NOMO-1 treated with dmso at 0.1 percent for 144 hours (cell line): ENCODE measurements at regions not wholly inside any gene's neighbourhood (a gene's known extent, or its start where the extent isn't known, plus 50 kb on each side); places are given as distances from the start of the nearest gene placed in this dataset.

Experiments
- DNase-seq: peaks from one replicate; lab custom pipeline; 2025; ENCODE audit not compliant: unreplicated experiment; lab: John Stamatoyannopoulos, UW

DNA sequence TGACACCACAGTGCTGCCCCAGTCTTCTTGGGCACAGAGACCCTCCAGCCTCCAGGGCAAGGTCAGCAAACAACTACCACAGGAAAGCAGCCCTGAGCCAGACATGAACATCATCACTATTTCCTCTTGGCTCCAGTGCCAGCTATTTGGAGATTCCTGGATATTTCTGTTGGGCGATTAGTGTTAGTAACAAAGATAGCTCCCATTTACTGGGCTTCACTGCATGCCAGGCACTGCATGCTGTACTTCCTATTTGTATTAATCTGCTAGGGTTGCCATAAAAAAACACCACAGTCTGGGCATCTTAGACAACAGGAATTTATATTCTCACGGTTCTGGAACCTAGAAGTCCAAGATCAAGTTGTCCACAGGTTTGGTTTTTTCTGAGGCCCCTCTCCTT, 255.1 kb upstream of the STT3B start:
- no peak for DNase-seq

DNA sequence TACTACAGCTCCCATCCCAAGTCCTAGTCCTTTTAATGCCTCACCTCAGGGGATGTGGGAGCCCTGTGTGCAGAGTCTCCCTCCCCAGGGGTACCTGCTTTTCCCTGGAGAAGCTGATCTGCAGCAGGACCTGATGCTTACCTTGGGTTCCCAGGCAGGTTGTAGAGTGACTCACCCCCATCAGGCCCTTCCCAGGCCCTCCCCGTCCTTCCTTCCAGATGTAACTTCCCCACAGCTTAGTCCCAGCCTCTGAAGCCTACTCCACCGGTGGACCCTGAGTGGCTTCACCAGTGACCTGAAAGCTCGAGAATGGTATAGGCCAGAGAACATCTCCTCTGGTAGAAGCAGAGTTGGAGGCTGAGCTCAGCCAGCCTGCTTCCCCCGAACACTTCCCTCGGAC, 254.2 kb upstream of the STT3B start:
- no peak for DNase-seq

DNA sequence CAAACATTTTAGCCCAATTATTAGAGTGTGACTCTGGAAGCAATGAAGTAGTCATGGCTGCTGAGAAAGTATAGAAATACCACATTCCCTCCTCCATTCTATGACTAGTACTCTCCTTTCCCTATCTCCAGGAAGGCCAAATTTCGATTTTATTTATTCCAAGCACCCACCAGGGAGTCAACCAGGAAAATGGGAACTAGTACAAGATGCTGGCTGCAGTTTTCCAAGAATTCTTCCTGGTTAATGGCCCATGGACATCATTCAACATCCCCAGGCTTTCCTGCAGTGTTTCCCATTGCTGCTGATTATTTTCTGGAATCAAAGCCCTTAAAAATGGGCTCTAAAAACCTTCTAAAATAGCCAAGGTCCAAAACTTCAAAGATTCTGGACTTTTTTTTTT, 247.9 kb upstream of the STT3B start:
- no peak for DNase-seq

DNA sequence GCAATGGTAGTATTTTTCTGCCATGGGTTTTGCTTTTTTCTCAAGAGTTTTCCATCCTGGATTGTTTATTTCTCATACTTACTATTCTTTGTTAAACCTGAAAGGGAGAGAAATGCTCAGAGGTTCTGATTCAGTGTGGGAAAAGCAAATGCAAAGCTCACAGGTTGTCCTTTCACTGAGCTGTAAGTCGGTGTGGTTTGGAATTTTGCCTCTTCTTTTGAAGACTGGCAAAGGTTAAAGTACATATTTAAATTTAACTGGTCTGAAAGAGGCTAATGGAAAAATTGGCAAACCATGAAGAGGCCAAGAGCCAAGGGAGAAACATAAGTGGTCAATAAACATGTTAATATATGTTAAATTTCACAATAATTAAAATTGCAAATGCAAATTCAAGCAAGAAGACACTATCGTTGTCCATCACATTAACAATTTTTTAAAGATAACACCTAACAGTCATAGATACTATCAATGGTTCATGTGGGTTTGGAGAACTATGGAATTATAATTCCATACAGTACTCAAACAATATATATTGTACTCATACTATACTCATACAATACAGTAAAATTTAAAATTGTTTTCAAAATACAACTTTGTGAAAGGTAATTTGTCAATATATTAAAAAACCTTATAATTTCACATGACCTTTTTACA, 246.8 kb upstream of the STT3B start:
- no peak for DNase-seq

DNA sequence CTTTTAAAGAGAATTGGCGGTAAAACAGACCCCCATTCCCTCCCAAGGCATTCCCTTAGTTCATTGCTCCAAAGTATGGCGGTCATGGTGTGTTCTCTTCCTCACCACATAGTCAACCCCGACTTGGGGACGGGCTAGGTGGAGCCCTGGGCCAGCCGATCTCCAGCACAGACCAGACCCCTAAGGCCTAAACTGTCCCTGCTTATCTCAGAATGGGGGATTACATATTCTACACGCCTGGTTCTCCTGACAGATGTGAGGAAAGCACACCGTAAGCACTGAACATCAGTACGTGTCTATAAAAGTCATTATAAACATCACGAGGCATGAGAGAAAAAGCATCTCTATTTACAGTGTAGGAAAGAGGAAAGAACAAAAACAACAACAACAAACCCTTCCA, 244.5 kb upstream of the STT3B start:
- DNase-seq, result no peak

DNA sequence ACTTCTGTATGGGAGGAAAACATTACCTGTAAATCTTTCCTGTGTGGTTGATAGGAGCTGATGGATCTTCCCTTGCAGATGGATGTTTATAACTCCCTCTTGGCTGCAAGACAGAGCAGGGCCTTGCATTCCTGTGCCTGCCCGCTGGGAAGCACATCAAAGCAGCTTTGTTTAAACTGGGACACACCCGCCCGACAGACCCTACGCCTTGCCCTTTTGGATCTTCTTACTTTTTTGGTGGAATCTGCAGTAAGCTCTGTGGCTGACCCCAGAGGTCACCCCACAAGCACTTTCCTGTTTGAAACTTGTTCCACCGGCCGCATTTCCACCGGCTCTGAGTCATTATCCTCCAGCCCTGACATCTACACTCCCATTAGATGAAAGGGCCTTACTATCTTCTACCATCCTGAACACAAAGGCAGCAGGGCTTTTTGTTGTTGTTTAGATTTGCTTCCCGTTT, 244.1 kb upstream of the STT3B start:
- no peak for DNase-seq

DNA sequence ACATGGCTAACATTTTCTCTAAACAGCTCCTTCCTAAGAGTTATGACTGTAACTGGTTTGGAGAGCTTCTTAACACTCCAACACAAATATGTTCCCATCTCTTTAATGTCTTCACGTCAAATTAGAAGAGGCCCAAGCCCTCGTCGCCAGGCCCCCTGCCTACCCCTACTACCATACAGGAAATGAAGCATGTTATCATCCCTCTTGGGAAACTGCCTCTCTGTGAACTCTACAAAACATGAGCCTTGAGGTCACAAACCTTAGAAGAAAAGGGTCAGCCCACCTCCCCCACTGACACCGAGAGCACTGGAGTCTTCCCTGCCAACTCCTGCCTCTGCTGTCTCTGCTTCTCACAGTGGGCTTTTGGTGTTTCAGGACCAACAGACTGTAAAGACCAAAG, 243.1 kb upstream of the STT3B start:
- no peak for DNase-seq

DNA sequence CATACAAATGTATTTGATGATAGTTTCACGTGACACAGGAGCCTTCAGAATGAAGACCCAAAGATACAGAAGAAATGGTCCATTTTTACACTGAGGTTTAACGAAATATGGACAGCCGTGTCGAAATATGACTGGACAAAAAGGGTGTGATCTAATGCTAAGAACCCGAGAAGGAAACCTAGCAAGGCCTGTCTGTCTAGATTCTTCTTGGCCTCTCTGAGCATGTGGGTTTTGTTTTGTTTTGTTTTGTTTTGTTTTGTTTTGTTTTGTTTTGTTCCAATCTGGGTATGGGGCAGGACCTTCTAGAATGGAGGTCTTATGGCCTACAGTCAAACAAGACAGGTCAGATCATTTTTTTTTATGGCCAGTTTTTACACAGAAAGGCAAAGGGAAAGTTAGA, 242.7 kb upstream of the STT3B start:
- no peak for DNase-seq

DNA sequence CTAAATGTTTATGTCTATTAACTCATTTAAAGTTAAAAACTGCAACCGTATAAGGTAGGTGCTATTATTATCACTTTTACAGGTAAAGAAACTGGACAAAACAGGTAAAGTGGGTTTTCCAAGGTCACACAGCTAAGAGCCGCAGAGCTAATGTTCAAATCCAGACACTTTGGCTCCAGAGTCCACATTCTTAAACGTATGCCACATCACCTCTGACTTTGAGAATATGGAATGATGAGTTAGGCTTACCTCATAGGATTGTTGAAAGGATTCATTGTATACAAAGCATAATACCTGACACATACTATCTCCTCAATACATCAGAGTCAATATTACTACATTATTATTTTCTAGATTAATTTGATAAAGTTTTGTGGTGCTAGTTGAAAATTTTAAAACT, 240.9 kb upstream of the STT3B start:
- DNase-seq, result no peak

DNA sequence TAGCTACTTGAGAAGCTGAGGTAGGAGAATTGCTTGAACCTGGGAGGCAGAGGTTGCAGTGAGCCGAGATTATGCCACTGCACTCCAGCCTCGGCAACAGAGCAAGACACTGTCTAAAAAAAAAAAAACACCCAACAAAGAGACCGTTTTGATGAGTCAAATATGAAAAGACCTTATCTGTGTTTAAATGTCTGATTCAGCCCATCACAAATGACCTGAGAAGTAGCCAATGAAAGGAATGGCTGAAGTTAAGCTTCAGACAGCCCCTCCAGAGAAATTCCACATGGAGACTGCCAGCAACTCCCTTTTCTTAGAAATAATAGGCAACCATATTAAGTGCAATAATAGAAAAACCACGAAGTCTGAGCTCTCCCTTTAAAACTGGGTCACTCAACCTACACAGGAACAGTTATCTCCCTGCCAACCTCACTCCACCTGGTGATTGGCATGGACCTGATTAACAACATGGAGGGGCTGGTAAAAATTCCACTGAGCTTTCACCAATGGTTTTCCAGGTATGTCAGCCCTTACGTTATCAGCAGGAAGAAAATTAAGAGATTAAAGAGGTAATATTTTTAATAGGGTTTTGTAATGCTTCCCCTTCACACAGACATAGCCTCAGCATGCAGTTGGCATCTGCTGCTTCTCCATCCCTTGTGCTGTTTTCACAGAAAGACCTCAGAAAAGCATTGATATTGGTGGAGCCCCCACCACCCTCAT, 238.1 kb upstream of the STT3B start:
- no peak for DNase-seq

DNA sequence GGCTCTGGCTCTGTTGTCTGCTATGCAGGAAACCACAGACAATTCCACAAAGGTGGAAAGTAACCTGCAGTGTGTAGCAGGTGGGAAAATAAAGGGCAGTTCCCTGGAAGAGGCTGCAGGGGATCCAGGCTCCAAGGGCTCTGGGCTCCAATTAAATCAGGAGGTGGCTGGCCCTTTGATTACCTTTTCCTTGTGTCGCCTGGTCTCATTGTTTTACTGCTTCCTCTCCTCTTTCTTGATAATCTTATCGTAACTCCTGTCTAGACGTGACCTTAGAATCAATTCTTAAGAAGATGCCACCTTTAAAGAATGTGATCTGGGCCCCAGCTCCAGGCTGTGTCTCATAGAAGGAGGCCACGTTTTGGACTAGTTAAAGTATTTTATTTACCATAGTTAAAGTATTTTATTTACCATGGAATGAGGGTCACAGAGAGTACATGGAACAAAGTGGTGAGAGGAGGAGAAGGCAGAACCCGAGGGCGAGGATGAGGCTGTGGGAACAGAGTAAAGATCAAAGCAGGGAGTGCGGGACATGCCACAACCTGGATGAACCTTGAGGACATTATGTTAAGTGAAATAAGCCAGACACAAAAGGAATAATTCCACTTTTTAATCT, 237.5 kb upstream of the STT3B start:
- DNase-seq, result no peak

DNA sequence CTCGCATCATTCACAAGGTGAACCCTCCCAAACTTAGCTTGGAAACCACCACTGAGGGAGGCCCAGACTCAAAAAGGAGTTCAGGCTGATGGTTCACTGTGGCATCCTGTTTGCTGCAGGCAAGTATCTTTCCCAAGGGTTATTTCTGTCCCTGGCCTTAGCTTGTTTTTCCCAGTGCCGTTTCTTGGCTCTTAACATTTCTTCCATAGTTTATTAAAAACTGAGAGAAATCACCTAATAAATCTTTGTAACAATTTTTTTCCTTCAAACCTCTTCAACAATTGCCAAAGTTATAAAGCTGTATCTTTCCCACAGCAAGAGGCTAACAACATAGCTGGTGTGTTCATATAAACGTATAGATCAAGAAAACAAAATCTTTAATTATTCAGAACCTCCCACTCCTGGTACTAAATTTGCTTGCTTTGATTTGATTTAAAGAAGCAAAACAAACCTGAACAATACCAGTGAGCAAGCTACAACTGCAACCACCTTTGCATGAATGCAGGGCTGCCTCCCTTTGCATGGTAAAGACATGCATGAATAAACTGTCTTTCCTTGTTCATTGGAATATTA, 234.9 kb upstream of the STT3B start:
- no peak for DNase-seq

DNA sequence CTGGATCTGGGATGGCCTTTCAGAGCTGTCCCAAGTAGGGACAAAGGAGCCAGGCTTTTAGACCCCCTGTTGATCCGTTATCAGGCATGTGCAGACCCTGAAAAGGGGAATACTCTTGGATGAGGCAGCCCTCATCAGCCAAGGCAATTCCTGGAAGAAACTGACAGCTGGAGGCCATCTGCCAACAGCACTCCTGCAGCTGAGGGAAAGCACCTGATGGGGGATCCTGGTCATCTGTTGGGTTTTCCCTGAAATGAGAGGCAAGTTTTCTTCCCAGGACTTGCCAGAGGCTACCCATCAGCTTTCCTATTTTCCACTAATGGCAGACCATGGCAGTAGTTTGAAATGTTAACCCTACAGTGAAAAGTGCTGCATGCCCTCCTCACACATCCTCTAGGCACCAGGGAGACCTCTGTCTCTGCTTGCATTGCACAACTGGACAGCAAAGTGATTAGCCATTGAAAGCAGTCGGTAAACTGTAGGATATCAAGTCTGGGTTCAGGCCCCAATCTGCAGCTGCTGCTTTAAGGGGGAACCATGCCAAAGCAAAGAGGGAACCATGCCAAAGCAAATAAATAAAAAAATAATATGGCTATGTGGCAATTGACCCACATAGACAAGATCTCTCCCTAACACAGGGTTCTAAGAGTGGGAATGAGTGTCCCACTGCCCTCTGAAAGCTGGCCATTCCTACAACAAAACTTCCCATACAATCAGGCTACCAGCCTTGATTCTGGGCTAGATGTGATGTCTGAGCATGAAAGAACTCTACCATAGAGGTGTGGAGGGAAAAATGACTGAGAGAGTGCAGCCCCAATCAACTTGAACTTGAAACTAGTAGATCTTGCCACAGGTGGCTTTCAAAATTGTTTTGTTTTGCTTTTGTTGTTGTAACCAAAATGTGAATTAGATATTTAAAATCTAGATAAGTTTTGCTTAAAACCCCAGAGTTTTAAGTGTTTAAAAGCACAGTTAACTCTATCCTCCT, 232.0 kb upstream of the STT3B start:
- no peak for DNase-seq

DNA sequence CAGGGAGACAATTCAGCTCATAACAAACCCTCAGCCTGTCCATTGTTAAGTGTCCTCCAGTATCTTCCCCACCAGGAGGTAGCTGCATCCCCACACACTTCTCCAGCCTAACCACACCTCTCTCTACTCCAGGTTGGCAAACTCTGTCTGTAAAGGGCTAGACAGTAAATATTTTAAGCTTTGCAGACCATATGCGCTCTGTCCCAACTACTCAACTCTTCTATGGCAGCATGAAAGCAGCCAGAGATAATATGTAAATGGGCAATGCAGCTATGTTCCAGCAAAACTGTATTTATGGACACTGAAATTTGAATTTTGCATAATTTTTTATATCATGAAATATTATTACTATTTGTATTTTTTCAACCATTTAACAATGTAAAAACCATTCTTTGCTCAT, 230.4 kb upstream of the STT3B start:
- DNase-seq, result no peak

DNA sequence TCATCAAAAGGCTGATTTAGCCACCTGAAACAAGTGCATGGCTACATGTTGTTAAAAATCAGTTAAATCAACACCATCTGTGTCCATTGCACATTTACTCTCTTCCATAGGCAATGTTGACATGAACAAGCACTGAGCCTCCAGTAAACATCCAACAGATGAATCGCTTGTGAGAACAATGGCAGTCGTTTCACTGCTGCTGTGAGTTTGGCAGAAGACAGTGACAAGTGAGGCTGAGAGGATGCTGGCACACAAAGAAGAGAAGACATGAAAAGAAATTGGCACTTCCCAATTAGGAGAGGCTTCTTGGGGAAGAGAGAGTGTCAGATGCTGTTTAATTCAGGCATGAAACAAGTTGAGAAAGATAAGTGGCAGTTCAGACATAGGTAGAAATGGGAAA, 227.4 kb upstream of the STT3B start:
- no peak for DNase-seq

DNA sequence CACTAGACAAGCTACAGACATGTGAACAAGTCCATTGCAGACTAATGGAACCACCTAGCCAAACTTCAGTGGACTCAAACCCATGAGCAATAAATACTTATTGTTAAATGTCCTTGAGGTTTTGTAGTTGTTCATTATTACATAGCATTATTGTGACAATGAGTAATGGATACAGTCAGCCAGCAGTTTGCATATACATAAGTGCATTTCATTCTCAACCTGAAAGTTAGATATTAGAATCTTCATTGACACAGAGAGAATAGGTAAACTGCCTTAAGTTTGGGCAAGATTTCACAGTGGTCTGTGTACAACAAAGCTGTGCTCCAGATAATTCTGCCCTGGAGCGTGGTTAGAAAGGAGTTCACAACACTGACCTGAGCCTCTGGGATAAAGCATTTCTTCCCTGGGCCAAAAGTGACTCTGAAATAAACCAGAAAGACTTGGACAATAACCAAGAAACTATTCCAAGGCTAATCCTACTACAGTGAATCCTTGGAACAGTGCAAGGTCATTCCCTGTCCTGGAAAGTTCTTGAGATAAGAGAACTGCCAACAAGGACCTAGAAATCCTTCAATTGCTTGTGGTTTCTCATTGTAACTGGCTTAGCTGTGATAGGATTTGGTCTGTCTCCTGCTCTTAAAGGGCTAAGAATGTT, 225.5 kb upstream of the STT3B start:
- DNase-seq, result no peak

DNA sequence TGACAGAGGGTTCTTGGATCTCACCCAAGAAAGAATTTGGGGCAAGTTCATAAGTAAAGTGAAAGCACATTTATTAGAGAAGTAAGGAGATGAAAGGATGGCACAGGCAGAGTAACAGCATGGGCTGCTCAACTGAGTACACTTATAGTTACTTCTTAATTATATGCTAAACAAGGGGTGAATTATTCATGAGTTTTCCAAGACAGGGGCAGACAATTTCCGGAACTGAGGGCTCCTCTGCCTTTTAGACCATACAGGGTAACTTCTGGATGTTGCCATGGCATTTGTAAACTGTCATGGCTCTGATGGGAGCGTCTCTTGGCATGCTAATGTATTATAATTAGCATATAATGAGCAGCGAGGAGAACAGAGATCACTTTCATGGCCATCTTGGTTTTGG, 221.2 kb upstream of the STT3B start:
- no peak for DNase-seq

DNA sequence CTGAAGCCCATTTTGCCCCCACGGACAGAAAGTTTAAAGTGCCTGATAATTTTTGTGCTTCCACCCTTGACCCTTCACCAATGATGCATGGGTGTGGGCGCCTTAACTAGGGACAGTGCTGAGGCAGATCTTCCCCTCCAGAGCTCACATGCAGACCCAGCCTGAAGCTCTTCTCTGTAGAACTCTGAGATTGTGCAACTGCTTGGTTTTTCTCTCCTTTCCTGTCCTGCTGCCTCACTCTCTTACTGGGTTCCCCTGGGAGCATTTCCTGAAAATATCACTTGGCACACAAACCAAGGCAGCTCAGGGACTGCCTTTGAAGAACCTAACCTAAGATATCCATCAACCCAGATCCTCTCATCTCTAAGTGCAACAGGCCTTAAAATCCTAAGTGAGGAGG, 220.3 kb upstream of the STT3B start:
- no peak for DNase-seq

DNA sequence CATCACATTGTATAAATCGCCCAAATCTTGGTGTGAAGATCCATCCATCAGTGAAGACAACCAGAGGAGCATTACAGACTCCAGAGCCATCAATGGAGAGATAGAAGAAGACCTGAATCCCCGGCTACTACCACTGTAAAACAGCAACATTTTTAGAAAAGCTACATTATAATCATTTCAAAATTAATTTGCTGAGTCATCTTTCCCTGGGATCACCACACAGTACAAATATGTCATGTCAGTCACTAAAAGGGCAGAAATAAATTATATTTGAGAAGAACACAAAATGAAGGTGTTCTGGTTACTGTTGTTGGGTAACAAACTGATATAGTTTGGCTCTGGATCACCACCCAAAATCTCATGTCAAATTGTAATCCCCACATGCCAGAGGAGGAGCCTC, 218.5 kb upstream of the STT3B start:
- no peak for DNase-seq

DNA sequence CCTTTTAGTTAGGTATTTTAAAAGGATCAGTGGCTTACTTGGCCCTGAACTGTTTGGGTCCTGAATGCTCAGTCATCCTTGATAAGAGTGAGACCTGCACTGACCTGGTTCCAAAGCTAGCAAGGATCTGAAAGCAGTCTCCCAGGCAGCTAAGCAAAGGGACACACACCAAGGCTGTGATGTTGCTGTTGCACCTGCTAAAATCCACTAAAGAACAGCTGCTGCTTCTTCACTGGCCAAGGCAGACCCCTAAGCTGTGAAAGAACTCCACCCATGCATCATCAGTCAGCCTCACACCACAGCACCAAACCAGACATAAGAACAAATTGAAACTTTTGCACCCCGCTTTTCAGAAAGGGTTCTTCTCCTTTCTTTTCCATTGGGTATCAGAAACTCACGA, 213.4 kb upstream of the STT3B start:
- no peak for DNase-seq

DNA sequence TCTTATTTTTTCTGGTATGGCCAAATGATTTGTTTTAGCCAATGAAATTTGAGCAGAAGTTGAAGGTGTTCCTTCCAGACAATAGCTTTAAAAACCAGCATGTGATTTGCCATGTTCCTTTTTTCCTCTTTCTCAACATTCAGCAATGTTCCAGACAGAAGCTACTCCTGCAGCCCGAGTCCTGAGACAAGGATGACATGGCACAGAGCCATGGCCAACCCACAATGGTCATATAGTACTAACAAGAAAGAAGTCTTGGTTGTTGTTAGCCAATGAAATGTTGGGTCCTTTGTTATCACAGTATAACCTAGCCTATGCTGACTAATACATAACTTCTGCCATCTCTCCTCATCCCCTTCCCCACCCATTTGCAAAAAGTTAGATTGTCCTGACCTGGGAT, 211.1 kb upstream of the STT3B start:
- DNase-seq, result no peak
